CD4-positive, CD25-positive, alpha-beta regulatory T cell (primary cell): ENCODE measurements at regions not wholly inside any gene's neighbourhood (a gene's known extent, or its start where the extent isn't known, plus 50 kb on each side); places are given as distances from the start of the nearest gene placed in this dataset.

Source experiments
- ATAC-seq, 2 donors: fragments of 150-1000 bp; cut with Tn5 transposase; one replicate each; pipeline ENCODE4 v1.10.0; 2021; ENCODE audit warnings: low read depth in 2 of 2, moderate number of reproducible peaks in 2 of 2, moderate library complexity in 1 of 2
- DNase-seq, 3 donors: peaks; one replicate each; pipeline versions ENCODE4 v3.0.0 to v3.0.0-alpha.2; 2012 to 2022; ENCODE audit warnings: mixed read lengths in 1 of 3
- H3K27ac ChIP-seq: one replicate; pipeline ENCODE4 v1.7.0; 2013; ENCODE audit warnings: mild to moderate bottlenecking, low read length; ENCODE audit not compliant: insufficient read depth, poor library complexity, severe bottlenecking
- H3K27me3 ChIP-seq: one replicate; pipeline ENCODE4 v1.7.0; 2013; ENCODE audit warnings: low read length; ENCODE audit not compliant: control insufficient read depth, insufficient read depth
- H3K36me3 ChIP-seq: one replicate; pipeline ENCODE4 v1.7.0; 2013; ENCODE audit warnings: mild to moderate bottlenecking, low read length, moderate library complexity; ENCODE audit not compliant: control insufficient read depth, insufficient read depth
- H3K4me1 ChIP-seq: 2 replicates; pipeline ENCODE4 v1.7.0; 2013; ENCODE audit warnings: mild to moderate bottlenecking, low read length; ENCODE audit not compliant: insufficient read depth, control insufficient read depth, poor library complexity, severe bottlenecking
- H3K4me3 ChIP-seq: one replicate; pipeline ENCODE4 v1.7.0; 2013; ENCODE audit warnings: low read depth, mild to moderate bottlenecking, low read length, moderate library complexity
- H3K9me3 ChIP-seq, 2 experiments: 1 replicate in 1 of 2; 2 replicates in 1 of 2; pipeline ENCODE4 v1.7.0; 2013; ENCODE audit warnings: low read length in 2 of 2, mild to moderate bottlenecking in 1 of 2, moderate library complexity in 1 of 2; ENCODE audit not compliant: control insufficient read depth in 2 of 2
- H3K27ac Mint-ChIP-seq, 3 donors: one replicate each; pipeline ENCODE4 v1.8.0; 2020 to 2022; ENCODE audit warnings: mild to moderate bottlenecking in 3 of 3, mixed read lengths in 3 of 3, moderate library complexity in 2 of 3
- H3K27me3 Mint-ChIP-seq: one replicate; pipeline ENCODE4 v1.8.0; 2022; ENCODE audit warnings: mild to moderate bottlenecking, mixed read lengths
- H3K36me3 Mint-ChIP-seq: one replicate; pipeline ENCODE4 v1.8.0; 2020; ENCODE audit warnings: mixed read lengths
- H3K4me1 Mint-ChIP-seq, 4 donors: one replicate each; pipeline ENCODE4 v1.8.0; 2020 to 2022; ENCODE audit warnings: mixed read lengths in 4 of 4, mild to moderate bottlenecking in 1 of 4
- H3K4me3 Mint-ChIP-seq, 4 donors: one replicate each; pipeline ENCODE4 v1.8.0; 2020 to 2022; ENCODE audit warnings: mild to moderate bottlenecking in 4 of 4, mixed read lengths in 4 of 4, moderate library complexity in 3 of 4
- H3K9me3 Mint-ChIP-seq, 7 donors: one replicate each; pipeline ENCODE4 v1.8.0; 2020 to 2022; ENCODE audit warnings: mixed read lengths in 7 of 7, mild to moderate bottlenecking in 3 of 7, moderate library complexity in 2 of 7

DNA sequence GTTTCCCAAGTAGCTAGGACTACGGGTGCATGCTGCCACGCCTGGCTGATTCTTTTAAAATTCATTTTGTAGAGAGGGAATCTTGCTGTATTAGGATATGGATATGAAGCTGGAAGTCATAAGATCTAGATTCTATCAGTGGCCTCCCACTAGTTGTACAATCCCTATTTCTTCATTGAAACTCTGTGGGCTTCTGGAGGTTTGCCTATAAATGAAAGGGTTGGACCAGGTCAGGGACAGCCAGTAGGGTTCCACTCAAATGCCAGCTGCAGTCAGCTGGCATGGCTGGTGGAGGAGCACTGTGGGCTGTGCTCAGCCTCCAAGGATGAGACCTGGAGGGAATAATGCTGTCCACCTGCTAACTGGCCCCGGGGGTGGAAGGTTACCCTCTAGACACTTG lies 110.2 kb upstream of the GJB6 start:
- DNase-seq = no peak
- ATAC-seq = no peak
- no peaks in the 10 kb centered on the region for H3K9me3 ChIP-seq
- Mint-ChIP-seq H3K9me3 (peaks cover 0 to 2% (median 0%) of the 10 kb centered on the region in 7 donors), H3K27ac (no peak overlapping the region), H3K27me3 (peaks cover 9% of the 10 kb centered on the region), H3K4me3 (no peak overlapping the region), H3K36me3 (no peaks in the 10 kb centered on the region), H3K4me1 (peaks cover 0 to 4% (median 0%) of the 10 kb centered on the region in 4 donors)
- no peaks in the 10 kb centered on the region for H3K27me3 ChIP-seq
- no peaks in the 10 kb centered on the region for H3K4me1 ChIP-seq
- no peaks in the 10 kb centered on the region for H3K36me3 ChIP-seq
- no peak overlapping the region for H3K27ac ChIP-seq
- H3K4me3 ChIP-seq = no peak overlapping the region

DNA sequence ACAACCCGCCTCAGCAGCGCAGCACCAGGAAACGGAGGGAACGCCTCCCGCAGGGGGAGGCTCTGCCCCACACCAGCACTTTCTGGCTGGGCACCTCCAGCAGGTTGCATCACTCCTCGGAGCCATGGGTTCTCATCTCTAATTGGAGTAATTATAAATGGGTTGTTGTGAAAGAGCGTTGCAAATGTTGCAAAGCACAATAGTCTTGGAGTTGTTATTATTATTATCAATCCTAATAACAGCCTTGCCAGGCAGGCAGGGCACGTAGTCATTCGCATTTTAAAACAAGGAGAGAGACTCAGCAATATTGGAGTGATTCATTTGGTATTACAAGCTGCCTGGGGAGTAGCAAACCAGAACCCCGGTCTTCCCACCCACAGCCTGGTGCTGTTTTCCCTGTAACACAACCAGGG lies 108.6 kb upstream of the GJB6 start:
- Mint-ChIP-seq H3K4me3 (no peak overlapping the region), H3K9me3 (peaks cover 0 to 2% (median 0%) of the 10 kb centered on the region in 7 donors), H3K27me3 (peaks cover 9% of the 10 kb centered on the region), H3K27ac (no peak overlapping the region), H3K4me1 (peaks cover 0 to 8% (median 0%) of the 10 kb centered on the region in 4 donors), H3K36me3 (no peaks in the 10 kb centered on the region)
- no peak for ATAC-seq
- Histone ChIP-seq H3K36me3 (no peaks in the 10 kb centered on the region), H3K4me1 (no peaks in the 10 kb centered on the region), H3K27me3 (no peaks in the 10 kb centered on the region), H3K9me3 (no peaks in the 10 kb centered on the region), H3K4me3 (no peak overlapping the region), H3K27ac (no peak overlapping the region)
- no peak for DNase-seq

DNA sequence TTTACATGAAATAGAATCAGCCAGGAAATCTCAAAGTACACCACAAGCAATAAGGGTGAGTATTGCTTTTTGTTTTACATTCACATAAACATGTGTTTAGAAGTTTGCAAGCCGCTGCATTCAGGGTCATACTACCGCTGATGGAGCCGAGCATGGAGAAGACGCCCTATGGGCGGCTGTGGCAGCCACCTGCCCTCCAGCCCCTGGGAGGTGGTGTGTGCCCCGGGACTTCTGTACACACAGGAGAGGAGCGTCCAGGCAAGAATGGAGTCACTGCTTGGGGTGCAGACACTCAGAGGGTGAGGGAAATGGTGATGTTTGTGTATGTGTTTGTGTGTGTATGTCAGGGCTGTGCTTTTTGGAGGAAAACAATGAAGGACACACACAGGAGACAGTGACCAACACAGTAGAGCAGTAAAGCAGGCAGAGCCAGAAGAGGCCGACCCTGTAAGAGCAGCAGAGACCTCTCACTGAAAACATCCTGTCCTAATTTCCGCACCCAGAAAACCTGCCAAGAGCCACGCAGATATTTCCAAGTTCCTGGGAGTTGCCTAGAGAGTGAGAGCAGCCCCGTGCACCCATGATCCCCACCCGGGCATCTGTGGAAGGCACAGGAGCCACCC lies 108.1 kb upstream of the GJB6 start:
- Mint-ChIP-seq H3K9me3 (peaks cover 0 to 2% (median 0%) of the 10 kb centered on the region in 7 donors), H3K4me1 (peaks cover 0 to 8% (median 0%) of the 10 kb centered on the region in 4 donors), H3K4me3 (no peak overlapping the region), H3K27ac (peak overlapping the region in 1 of 3 donors; percentile 23), H3K27me3 (peaks cover 9% of the 10 kb centered on the region), H3K36me3 (no peaks in the 10 kb centered on the region)
- Histone ChIP-seq H3K27me3 (no peaks in the 10 kb centered on the region), H3K9me3 (no peaks in the 10 kb centered on the region), H3K27ac (no peak overlapping the region), H3K4me3 (no peak overlapping the region), H3K36me3 (no peaks in the 10 kb centered on the region), H3K4me1 (no peaks in the 10 kb centered on the region)
- DNase-seq (no peak), ATAC-seq (no peak)

DNA sequence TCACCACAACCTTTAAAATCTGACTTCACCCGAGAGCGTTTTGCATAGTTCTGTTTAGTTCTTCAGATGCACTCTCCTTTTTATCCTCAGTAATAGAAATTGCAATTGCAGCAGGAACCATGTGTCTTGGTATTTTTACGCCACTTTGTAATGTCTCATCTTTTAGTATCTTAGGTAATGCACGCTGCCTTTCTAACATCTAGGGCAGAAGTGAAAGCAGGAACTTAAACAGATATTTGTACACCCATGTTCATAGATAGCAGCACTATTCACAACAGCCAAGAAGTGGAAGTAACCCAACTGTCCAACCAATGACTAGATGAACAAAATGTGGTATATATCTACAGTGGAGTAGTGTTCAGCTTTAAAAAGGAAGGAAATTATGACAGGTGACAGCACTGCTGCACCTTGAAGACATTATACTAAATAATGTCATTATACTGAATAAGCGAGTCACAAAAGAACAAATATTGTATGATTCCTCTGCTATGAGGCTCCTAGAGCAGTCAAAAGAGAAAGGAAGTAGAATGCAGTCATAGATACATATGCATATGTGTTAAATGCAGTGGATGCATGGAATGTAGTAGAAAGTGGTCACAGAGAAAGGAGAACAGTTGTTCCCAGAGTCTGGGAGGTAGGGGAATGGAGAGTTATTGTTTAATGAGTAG lies 105.9 kb upstream of the GJB6 start:
- Mint-ChIP-seq H3K4me1 (peaks cover 0 to 8% (median 0%) of the 10 kb centered on the region in 4 donors), H3K4me3 (no peak overlapping the region), H3K36me3 (no peaks in the 10 kb centered on the region), H3K9me3 (peaks cover 0 to 2% (median 0%) of the 10 kb centered on the region in 7 donors), H3K27ac (peak overlapping the region in 1 of 3 donors; percentile 56), H3K27me3 (peaks cover 15% of the 10 kb centered on the region)
- Histone ChIP-seq H3K27ac (no peak overlapping the region), H3K9me3 (no peaks in the 10 kb centered on the region), H3K27me3 (no peaks in the 10 kb centered on the region), H3K4me3 (no peak overlapping the region), H3K4me1 (no peaks in the 10 kb centered on the region), H3K36me3 (no peaks in the 10 kb centered on the region)
- no peak for ATAC-seq
- no peak for DNase-seq

DNA sequence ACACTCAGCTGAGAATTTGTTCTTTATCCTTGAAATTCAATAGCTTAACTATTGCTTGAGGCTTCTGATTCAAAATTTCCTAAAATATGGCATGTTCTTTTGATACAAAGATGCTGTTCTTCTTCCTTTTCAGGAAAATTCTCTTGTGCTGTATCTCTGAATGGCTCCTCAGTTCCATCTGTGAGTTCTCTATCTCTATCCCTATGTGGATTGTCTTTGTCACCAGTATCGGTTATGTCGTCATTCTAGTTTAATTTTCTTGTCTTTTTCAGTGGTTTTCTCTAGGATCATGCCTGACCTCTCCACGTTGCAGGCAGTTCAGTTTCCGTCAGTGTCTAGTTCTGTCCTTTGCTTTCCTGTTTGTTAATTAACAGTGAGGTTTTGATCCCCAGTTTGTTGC lies 104.6 kb upstream of the GJB6 start:
- Mint-ChIP-seq H3K4me3 (no peak overlapping the region), H3K27ac (no peak overlapping the region), H3K9me3 (peaks cover 0 to 2% (median 0%) of the 10 kb centered on the region in 7 donors), H3K27me3 (peaks cover 16% of the 10 kb centered on the region), H3K4me1 (peaks cover 0 to 8% (median 0%) of the 10 kb centered on the region in 4 donors), H3K36me3 (no peaks in the 10 kb centered on the region)
- Histone ChIP-seq H3K36me3 (no peaks in the 10 kb centered on the region), H3K9me3 (no peaks in the 10 kb centered on the region), H3K4me3 (no peak overlapping the region), H3K4me1 (no peaks in the 10 kb centered on the region), H3K27me3 (no peaks in the 10 kb centered on the region), H3K27ac (no peak overlapping the region)
- no peak for DNase-seq
- ATAC-seq = no peak

DNA sequence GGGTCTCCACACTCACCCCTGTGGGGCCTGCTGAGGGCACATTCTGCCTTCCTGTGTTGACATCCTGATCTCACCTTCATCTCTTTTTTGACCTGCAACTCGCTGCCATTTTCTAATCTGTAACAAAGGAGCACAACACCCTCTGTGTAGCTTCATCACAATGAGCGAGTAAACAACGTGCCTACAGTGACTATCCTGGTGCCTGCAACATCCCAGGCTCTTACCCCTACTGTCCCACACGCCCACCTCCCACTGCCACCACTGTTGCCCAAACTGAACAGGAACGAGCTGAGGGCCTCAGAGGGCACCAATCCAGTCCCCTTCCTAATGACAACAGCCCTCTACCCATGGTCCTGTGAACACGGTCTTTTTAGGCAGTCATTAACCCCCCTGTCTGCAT lies 102.2 kb upstream of the GJB6 start:
- Mint-ChIP-seq H3K27me3 (peaks cover 24% of the 10 kb centered on the region), H3K27ac (no peak overlapping the region), H3K4me1 (peaks cover 0 to 8% (median 0%) of the 10 kb centered on the region in 4 donors), H3K9me3 (peaks cover 0 to 3% (median 0%) of the 10 kb centered on the region in 7 donors), H3K36me3 (no peaks in the 10 kb centered on the region), H3K4me3 (no peak overlapping the region)
- no peak for ATAC-seq
- Histone ChIP-seq H3K9me3 (no peaks in the 10 kb centered on the region), H3K27me3 (no peaks in the 10 kb centered on the region), H3K4me3 (no peak overlapping the region), H3K36me3 (no peaks in the 10 kb centered on the region), H3K27ac (no peak overlapping the region), H3K4me1 (no peaks in the 10 kb centered on the region)
- DNase-seq = no peak

DNA sequence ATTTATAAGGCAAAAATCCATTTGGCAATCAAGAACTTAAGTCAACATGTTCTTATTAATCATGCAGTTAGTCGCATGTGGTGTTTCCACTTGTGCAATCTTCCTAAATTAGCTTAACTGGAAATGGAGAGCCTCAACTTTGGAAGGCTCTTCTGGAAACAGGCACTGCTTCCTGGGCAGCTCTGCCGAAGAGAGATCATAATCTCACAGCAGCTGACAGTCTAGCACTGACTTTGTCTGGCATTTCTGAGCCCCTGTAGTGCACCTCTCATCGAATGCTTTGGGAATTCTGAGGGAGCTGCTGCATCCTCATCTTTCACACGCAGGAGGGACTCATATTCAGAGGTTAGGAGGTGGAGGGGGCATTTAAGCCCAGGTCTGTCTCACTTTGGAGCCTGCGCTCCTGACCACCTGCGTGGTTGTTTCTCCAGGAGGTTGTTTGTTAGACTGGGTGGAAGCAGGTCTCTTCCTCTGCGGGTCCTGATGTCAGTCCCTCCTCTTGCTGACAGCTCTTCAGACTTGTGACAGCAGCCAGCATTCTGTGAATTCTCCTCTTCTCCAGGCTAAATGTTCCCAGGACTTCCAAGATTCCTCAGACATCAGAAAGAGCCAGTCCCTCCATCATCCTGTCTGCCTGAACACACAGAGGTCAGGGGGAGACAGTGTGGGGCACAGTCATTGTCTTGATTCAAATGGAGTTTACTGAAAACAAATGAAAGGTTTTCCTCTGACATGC lies 100.4 kb upstream of the GJB6 start:
- H3K4me1 Mint-ChIP-seq = peaks cover 0 to 4% (median 0%) of the 10 kb centered on the region in 4 donors
- H3K27me3 Mint-ChIP-seq = peaks cover 25% of the 10 kb centered on the region
- ATAC-seq = no peak
- H3K27me3 ChIP-seq = peaks cover 4% of the 10 kb centered on the region
- no peak overlapping the region for H3K27ac ChIP-seq
- no peaks in the 10 kb centered on the region for H3K9me3 ChIP-seq
- H3K36me3 ChIP-seq = no peaks in the 10 kb centered on the region
- no peak overlapping the region for H3K27ac Mint-ChIP-seq
- H3K36me3 Mint-ChIP-seq = peaks cover 5% of the 10 kb centered on the region
- peaks cover 0 to 5% (median 3%) of the 10 kb centered on the region in 7 donors for H3K9me3 Mint-ChIP-seq
- H3K4me3 ChIP-seq = no peak overlapping the region
- H3K4me1 ChIP-seq = no peaks in the 10 kb centered on the region
- DNase-seq = no peak
- no peak overlapping the region for H3K4me3 Mint-ChIP-seq
